C4-2B (cell line): ENCODE measurements at regions not wholly inside any gene's neighbourhood (a gene's known extent, or its start where the extent isn't known, plus 50 kb on each side); places are given as distances from the start of the nearest gene placed in this dataset.
"Not testable (repeated sequence)": the region's sequence is repeated elsewhere in the genome, so short reads cannot be mapped to it uniquely, and the experiment has no call there.

Experiments used
- ZFX ChIP-seq: fragments of 450-650 bp; IDR thresholded peaks from 2 replicates; pipeline ENCODE4 v1.6.1; 2017
- TF ChIP-seq, protein P1 (sequence below): fragments of 450-650 bp; conservative IDR thresholded peaks from 2 replicates; pipeline ENCODE4 v1.5.1; 2017; ENCODE audit warnings: mild to moderate bottlenecking

DNA sequence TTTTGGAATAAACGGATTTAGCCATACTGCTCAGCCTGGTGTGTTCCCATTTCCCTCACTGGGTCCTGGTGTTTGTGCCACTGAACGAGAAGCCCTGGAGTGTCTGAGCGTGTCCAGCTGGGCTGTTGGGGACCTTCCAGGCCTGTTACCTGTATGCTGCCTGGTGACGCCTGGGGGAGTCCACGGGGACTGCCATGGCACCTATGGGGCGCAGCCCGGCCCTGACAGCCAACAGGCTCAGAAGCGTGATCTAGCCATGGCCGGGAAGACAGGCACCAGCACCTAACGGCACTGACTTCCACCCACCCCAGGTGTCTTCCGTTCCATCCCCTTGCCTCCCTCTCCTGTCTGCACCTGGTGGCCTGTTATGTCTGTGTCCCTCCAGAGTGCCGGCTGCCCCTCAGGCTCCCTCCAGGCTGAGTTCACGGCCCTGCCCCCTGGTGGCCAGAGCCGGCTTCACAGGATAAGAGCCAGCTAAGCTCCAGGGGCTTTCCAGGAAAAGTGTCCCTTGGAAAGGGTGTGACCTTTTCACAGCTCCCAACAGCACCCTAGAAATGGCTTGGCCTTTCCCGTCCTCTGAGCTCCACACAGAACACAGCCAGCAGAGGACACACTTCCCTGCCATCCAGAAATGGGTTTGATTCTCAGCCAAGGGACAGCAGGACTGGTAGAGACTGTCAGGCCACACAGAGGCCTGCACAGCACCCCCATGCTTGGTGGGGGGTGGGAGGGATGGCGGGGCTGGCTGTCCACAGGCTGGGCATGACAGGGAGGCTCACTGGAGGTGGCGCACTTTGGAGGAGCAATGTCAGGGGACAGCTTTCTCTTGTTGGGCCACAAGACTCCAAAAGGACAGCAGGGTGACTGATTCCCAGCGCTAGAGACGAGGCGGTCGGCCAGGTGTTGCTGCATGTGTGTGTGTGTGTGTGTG is 64.0 kb upstream of the LYSMD4 start:
- TF ChIP-seq, protein P1, sequence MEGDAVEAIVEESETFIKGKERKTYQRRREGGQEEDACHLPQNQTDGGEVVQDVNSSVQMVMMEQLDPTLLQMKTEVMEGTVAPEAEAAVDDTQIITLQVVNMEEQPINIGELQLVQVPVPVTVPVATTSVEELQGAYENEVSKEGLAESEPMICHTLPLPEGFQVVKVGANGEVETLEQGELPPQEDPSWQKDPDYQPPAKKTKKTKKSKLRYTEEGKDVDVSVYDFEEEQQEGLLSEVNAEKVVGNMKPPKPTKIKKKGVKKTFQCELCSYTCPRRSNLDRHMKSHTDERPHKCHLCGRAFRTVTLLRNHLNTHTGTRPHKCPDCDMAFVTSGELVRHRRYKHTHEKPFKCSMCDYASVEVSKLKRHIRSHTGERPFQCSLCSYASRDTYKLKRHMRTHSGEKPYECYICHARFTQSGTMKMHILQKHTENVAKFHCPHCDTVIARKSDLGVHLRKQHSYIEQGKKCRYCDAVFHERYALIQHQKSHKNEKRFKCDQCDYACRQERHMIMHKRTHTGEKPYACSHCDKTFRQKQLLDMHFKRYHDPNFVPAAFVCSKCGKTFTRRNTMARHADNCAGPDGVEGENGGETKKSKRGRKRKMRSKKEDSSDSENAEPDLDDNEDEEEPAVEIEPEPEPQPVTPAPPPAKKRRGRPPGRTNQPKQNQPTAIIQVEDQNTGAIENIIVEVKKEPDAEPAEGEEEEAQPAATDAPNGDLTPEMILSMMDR, result peak; percentile 38
- not testable (repeated sequence) for TF ChIP-seq ZFX
